WERI-Rb-1 (cell line): ENCODE measurements at regions not wholly inside any gene's neighbourhood (a gene's known extent, or its start where the extent isn't known, plus 50 kb on each side); places are given as distances from the start of the nearest gene placed in this dataset.

Experiments
- DNase-seq: peaks from one replicate; pipeline ENCODE4 v3.0.0-alpha.2; 2020
- H3K27ac ChIP-seq: fragments of 250-450 bp; sonication (Bioruptor Pico); 2 replicates; pipeline ENCODE4 v1.5.1; 2020; ENCODE audit warnings: mild to moderate bottlenecking, moderate library complexity
- H3K27me3 ChIP-seq: fragments of 250-450 bp; sonication (Bioruptor Pico); 2 replicates; pipeline ENCODE4 v1.5.1; 2021; ENCODE audit warnings: mild to moderate bottlenecking, low read depth, moderate library complexity; ENCODE audit not compliant: insufficient read depth, severe bottlenecking
- H3K36me3 ChIP-seq: fragments of 250-450 bp; sonication (Bioruptor Pico); 2 replicates; pipeline ENCODE4 v1.5.1; 2020; ENCODE audit warnings: mild to moderate bottlenecking, moderate library complexity
- H3K4me3 ChIP-seq: 2 replicates; pipeline ENCODE4 v1.5.1; 2011; ENCODE audit warnings: low read depth, mild to moderate bottlenecking, control low read depth, low read length
- H3K9me3 ChIP-seq: fragments of 250-450 bp; sonication (Bioruptor Pico); 2 replicates; pipeline ENCODE4 v1.5.1; 2021; ENCODE audit warnings: mild to moderate bottlenecking, moderate library complexity; ENCODE audit not compliant: severe bottlenecking
- TF ChIP-seq, protein P1 (sequence below): IDR thresholded peaks from 2 replicates; pipeline ENCODE4 v1.5.1; 2011; ENCODE audit warnings: low read depth, mild to moderate bottlenecking, control low read depth, inconsistent platforms, low read length

- Histone ChIP-seq H3K27me3 (no peaks in the 10 kb centered on the region), H3K9me3 (no peaks in the 10 kb centered on the region), H3K36me3 (no peaks in the 10 kb centered on the region), H3K27ac (no peak overlapping the region), H3K4me3 (no peak overlapping the region)
- TF ChIP-seq, protein P1, sequence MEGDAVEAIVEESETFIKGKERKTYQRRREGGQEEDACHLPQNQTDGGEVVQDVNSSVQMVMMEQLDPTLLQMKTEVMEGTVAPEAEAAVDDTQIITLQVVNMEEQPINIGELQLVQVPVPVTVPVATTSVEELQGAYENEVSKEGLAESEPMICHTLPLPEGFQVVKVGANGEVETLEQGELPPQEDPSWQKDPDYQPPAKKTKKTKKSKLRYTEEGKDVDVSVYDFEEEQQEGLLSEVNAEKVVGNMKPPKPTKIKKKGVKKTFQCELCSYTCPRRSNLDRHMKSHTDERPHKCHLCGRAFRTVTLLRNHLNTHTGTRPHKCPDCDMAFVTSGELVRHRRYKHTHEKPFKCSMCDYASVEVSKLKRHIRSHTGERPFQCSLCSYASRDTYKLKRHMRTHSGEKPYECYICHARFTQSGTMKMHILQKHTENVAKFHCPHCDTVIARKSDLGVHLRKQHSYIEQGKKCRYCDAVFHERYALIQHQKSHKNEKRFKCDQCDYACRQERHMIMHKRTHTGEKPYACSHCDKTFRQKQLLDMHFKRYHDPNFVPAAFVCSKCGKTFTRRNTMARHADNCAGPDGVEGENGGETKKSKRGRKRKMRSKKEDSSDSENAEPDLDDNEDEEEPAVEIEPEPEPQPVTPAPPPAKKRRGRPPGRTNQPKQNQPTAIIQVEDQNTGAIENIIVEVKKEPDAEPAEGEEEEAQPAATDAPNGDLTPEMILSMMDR = no peak
- peak; percentile 56 for DNase-seq
These were observed 86.3 kb upstream of the ADRA2C start for GRCh38 chr4:3679851-3680311.

DNA sequence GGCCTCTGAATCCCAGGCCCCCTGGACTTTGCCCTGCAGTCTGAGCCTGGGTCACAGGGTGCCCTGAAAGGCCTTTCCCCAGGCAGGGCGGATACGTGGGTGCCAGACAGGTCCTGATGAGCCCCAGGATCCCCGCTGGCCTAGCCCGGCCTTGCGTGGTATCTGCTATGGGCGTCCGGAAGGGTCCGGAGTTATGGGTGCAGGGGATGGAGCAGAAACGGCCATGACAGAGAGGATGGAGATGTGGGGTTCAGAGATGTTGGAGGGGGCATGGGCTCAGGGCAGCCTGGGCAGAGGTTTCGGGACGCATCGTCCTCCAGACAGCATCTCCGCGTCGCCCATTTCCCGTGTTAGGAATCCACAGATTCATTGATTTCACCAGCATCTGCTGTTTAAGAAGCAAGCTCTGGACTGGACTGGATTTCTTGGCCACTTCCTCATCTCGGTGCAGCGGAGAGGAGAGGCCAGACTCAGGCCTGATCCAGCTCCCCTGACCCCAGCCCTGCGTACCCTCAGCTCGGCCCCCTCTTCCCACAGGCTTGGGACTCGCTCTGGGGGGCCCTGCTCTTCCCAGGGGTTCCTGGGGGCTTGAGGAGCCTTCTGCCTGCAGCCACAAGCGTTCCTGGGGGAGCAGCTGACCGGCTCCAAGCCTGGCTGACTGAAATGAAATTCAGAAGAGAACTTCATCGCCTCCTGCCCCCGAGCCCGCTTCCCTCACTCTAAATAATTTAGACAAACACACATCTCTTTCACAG is 86.9 kb upstream of the ADRA2C start:
- no peaks in the 10 kb centered on the region for H3K27me3 ChIP-seq

GRCh38 chr4:3677748-3678070 is 88.5 kb upstream of the ADRA2C start:
- Histone ChIP-seq H3K27ac (no peak overlapping the region), H3K4me3 (no peak overlapping the region), H3K27me3 (no peaks in the 10 kb centered on the region), H3K36me3 (no peaks in the 10 kb centered on the region), H3K9me3 (no peaks in the 10 kb centered on the region)
- TF ChIP-seq, protein P1 = no peak
- DNase-seq = no peak

More for the DNA sequence above, 86.9 kb upstream of the ADRA2C start:
- 0 out of 2 replicates have a peak overlapping the region, but pooled peaks have one; percentile 20 for H3K27ac ChIP-seq
- TF ChIP-seq, protein P1 = no peak
- DNase-seq = peak; percentile 4
- no peaks in the 10 kb centered on the region for H3K36me3 ChIP-seq
- H3K9me3 ChIP-seq = no peaks in the 10 kb centered on the region
- no peak overlapping the region for H3K4me3 ChIP-seq

DNA sequence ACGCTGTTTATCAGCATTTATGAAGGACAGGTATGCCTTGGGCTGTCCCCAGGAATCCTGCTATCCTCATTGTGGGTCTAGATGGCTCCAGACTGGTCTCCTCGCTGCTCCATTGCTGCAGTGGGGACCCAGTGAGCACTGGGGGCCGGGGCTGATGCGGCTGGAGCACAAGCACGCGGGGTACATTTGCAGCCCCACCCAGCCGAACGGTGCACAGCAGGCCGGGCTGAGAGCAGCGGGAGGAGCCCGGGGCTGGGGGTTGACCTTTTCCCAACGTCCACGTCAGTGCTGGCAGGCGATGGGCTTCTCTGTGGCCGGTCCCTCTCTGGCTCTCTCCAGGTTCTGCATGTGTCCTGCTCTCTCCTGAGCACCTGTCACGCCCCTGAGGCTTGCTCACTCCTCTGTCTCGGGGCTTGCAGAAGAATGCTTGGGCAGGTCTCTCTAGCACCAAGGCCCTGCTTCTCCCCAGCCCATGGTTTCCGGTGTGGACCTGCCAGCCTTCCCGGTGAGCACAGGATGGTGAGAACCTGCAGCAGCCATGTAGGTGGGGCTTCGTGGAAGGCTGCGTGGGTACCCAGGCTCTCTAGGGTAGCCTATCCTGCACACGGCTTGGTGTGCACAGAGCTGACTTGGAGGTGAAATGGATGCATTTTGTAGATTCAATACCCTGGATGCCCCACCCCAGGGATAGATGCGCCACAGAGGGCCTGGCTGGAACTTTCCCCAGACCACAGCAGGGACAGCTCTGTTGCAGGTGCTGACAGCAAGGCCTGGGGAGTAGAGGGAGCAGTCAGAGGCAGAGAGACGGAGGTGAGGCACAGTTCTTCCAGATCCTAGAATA is 89.1 kb upstream of the ADRA2C start:
- no peak for DNase-seq
- Histone ChIP-seq H3K4me3 (no peak overlapping the region), H3K9me3 (no peaks in the 10 kb centered on the region), H3K27ac (no peak overlapping the region), H3K36me3 (no peaks in the 10 kb centered on the region), H3K27me3 (no peaks in the 10 kb centered on the region)
- TF ChIP-seq, protein P1 = no peak

GRCh38 chr4:3676196-3676595 is 90.0 kb upstream of the ADRA2C start:
- Histone ChIP-seq H3K4me3 (no peak overlapping the region), H3K27me3 (no peaks in the 10 kb centered on the region), H3K27ac (no peak overlapping the region), H3K36me3 (no peaks in the 10 kb centered on the region), H3K9me3 (no peaks in the 10 kb centered on the region)
- TF ChIP-seq, protein P1 = no peak
- no peak for DNase-seq
